ENCODE measurements at regions not wholly inside any gene's neighbourhood (a gene's known extent, or its start where the extent isn't known, plus 50 kb on each side); places are given as distances from the start of the nearest gene placed in this dataset.

- TF ChIP-seq POLR2A (IDR thresholded peaks at IDR 0.05; ENCODE audit: low read length) (no peak), RFX5 (IDR thresholded peaks at IDR 0.05) (no peak), USF2 (IDR thresholded peaks at IDR 0.05) (no peak), ZSCAN20 (CRISPR knock-in tag; IDR thresholded peaks at IDR 0.05) (no peak), CBX2 (IDR thresholded peaks at IDR 0.05; ENCODE audit: borderline replicate concordance, low read depth) (no peak)
These were observed 108.7 kb downstream of the DISP1 start for GRCh38 chr1:222923506-222923905.
